ENCODE measurements at regions not wholly inside any gene's neighbourhood (a gene's known extent, or its start where the extent isn't known, plus 50 kb on each side); places are given as distances from the start of the nearest gene placed in this dataset.

GRCh38 chr12:93944911-93945310, 203.5 kb upstream of the PLXNC1 start:
- DNase-seq (ENCODE audit: low spot score), result no peak

GRCh38 chr12:93946542-93947150, 201.7 kb upstream of the PLXNC1 start:
- DNase-seq (ENCODE audit: low spot score), result peak; percentile 14

GRCh38 chr12:93947486-93947885, 200.9 kb upstream of the PLXNC1 start:
- no peak for DNase-seq (ENCODE audit: low spot score)

- no peak for DNase-seq (ENCODE audit: low spot score)
Measured at GRCh38 chr12:93950311-93950710, 198.1 kb upstream of the PLXNC1 start.

- DNase-seq (ENCODE audit: low spot score), result no peak
Measured at GRCh38 chr12:93954166-93955112, 193.9 kb upstream of the PLXNC1 start.

- no peak for DNase-seq (ENCODE audit: low spot score)
Measured at GRCh38 chr12:93956551-93956950, 191.8 kb upstream of the PLXNC1 start.

GRCh38 chr12:93957168-93957567, 191.2 kb upstream of the PLXNC1 start:
- no peak for DNase-seq (ENCODE audit: low spot score)

- DNase-seq (ENCODE audit: low spot score), result no peak
Measured at GRCh38 chr12:93957870-93958269, 190.5 kb upstream of the PLXNC1 start.

- DNase-seq (ENCODE audit: low spot score), result no peak
Measured at GRCh38 chr12:93959657-93960056, 188.7 kb upstream of the PLXNC1 start.

- no peak for DNase-seq (ENCODE audit: low spot score)
Measured at GRCh38 chr12:93960521-93960920, 187.9 kb upstream of the PLXNC1 start.

- no peak for DNase-seq (ENCODE audit: low spot score)
Measured at GRCh38 chr12:93962336-93962735, 186.0 kb upstream of the PLXNC1 start.

- DNase-seq (ENCODE audit: low spot score), result no peak
Measured at GRCh38 chr12:93964936-93965335, 183.4 kb upstream of the PLXNC1 start.

GRCh38 chr12:93966516-93967133, 181.8 kb upstream of the PLXNC1 start:
- DNase-seq (ENCODE audit: low spot score), result no peak

- no peak for DNase-seq (ENCODE audit: low spot score)
Measured at GRCh38 chr12:93967454-93967853, 180.9 kb upstream of the PLXNC1 start.

- DNase-seq (ENCODE audit: low spot score), result no peak
Measured at GRCh38 chr12:93968536-93969285, 179.7 kb upstream of the PLXNC1 start.

- DNase-seq (ENCODE audit: low spot score), result no peak
Measured at GRCh38 chr12:93970900-93971688, 177.3 kb upstream of the PLXNC1 start.

GRCh38 chr12:93972411-93973208, 175.8 kb upstream of the PLXNC1 start:
- no peak for DNase-seq (ENCODE audit: low spot score)

GRCh38 chr12:93974252-93974651, 174.1 kb upstream of the PLXNC1 start:
- no peak for DNase-seq (ENCODE audit: low spot score)

- no peak for DNase-seq (ENCODE audit: low spot score)
Measured at GRCh38 chr12:93976024-93976423, 172.4 kb upstream of the PLXNC1 start.

GRCh38 chr12:93977081-93977480, 171.3 kb upstream of the PLXNC1 start:
- no peak for DNase-seq (ENCODE audit: low spot score)

All from H4 (cell line).